CD14-positive monocyte (primary cell): ENCODE measurements at regions not wholly inside any gene's neighbourhood (a gene's known extent, or its start where the extent isn't known, plus 50 kb on each side); places are given as distances from the start of the nearest gene placed in this dataset.

Experiments used
- DNase-seq, 3 donors: peaks; one replicate each; pipeline ENCODE4 v3.0.0-alpha.2; 2011 to 2022
- H2AFZ ChIP-seq: 2 replicates; pipeline ENCODE4 v1.6.0; 2012; ENCODE audit warnings: mild to moderate bottlenecking, low read depth, low read length, inconsistent platforms; ENCODE audit not compliant: insufficient read depth, poor library complexity, severe bottlenecking
- H3K27ac ChIP-seq, 2 donors: 1 replicate in 1 of 2; 2 replicates in 1 of 2; pipeline ENCODE4 v1.5.1; 2012 to 2013; ENCODE audit warnings: low read length in 2 of 2, control low read depth in 1 of 2, inconsistent platforms in 1 of 2, low read depth in 1 of 2, mild to moderate bottlenecking in 1 of 2
- H3K27me3 ChIP-seq, 2 donors: one replicate each; pipeline versions ENCODE4 v1.6.0 to v1.6.1; 2011 to 2013; ENCODE audit warnings: low read length in 2 of 2; ENCODE audit not compliant: control insufficient read depth in 2 of 2, insufficient read depth in 2 of 2
- H3K36me3 ChIP-seq, 2 donors: replicated peaks in 1 of 2; 1 replicate in 1 of 2; 2 replicates in 1 of 2; pipeline versions ENCODE4 v1.5.1 to v1.6.1; 2012 to 2013; ENCODE audit warnings: low read length in 2 of 2, control low read depth in 1 of 2, inconsistent platforms in 1 of 2, mild to moderate bottlenecking in 1 of 2; ENCODE audit not compliant: insufficient read depth in 2 of 2, control insufficient read depth in 1 of 2
- H3K4me1 ChIP-seq, 2 donors: 1 replicate in 1 of 2; 2 replicates in 1 of 2; pipeline versions ENCODE4 v1.5.1 to v1.6.1; 2012 to 2013; ENCODE audit warnings: low read length in 2 of 2, control low read depth in 1 of 2, inconsistent platforms in 1 of 2, mild to moderate bottlenecking in 1 of 2, moderate library complexity in 1 of 2; ENCODE audit not compliant: insufficient read depth in 2 of 2, control insufficient read depth in 1 of 2
- H3K4me2 ChIP-seq: replicated peaks from 2 replicates; pipeline ENCODE3; 2012; ENCODE audit warnings: low read length, moderate library complexity, mild to moderate bottlenecking; ENCODE audit not compliant: poor library complexity, severe bottlenecking; ENCODE audit errors: extremely low read depth
- H3K4me3 ChIP-seq, 3 experiments: fragments of 200-600 bp in 1 of 3; sonication (generic) in 1 of 3; replicated peaks in 1 of 3; 1 replicate in 2 of 3; 2 replicates in 1 of 3; pipeline ENCODE4 v1.5.1; 2011 to 2013; ENCODE audit warnings: low read length in 3 of 3, mild to moderate bottlenecking in 3 of 3, control low read depth in 2 of 3, low read depth in 2 of 3, inconsistent platforms in 1 of 3, moderate library complexity in 1 of 3
- H3K79me2 ChIP-seq: 2 replicates; pipeline ENCODE4 v1.6.0; 2012; ENCODE audit warnings: mild to moderate bottlenecking, control low read depth, inconsistent platforms, low read length, moderate library complexity; ENCODE audit not compliant: insufficient read depth
- H3K9ac ChIP-seq: 2 replicates; pipeline ENCODE4 v1.6.0; 2017; ENCODE audit warnings: low read length, mild to moderate bottlenecking; ENCODE audit not compliant: insufficient read depth, poor library complexity, severe bottlenecking
- H3K9me3 ChIP-seq, 2 donors: replicated peaks in 1 of 2; 1 replicate in 1 of 2; 2 replicates in 1 of 2; pipeline versions ENCODE4 v1.5.1 to v1.6.1; 2012 to 2013; ENCODE audit warnings: low read length in 2 of 2, control low read depth in 1 of 2; ENCODE audit not compliant: control insufficient read depth in 1 of 2, insufficient read depth in 1 of 2
- H4K20me1 ChIP-seq: 2 replicates; pipeline ENCODE4 v1.6.0; 2012; ENCODE audit warnings: mild to moderate bottlenecking, low read length, control low read depth, moderate library complexity; ENCODE audit not compliant: insufficient read depth
- H3K27ac Mint-ChIP-seq, 7 donors: one replicate each; pipeline ENCODE4 v1.8.0; 2020; ENCODE audit warnings: mild to moderate bottlenecking in 7 of 7, mixed read lengths in 7 of 7, moderate library complexity in 6 of 7, inconsistent platforms in 2 of 7
- H3K27me3 Mint-ChIP-seq, 3 donors: one replicate each; pipeline ENCODE4 v1.8.0; 2021 to 2022; ENCODE audit warnings: low read depth in 3 of 3, mild to moderate bottlenecking in 3 of 3, mixed read lengths in 3 of 3, moderate library complexity in 3 of 3, inconsistent platforms in 1 of 3
- H3K36me3 Mint-ChIP-seq, 2 donors: one replicate each; pipeline ENCODE4 v1.8.0; 2020; ENCODE audit warnings: mixed read lengths in 2 of 2, inconsistent platforms in 1 of 2, mild to moderate bottlenecking in 1 of 2
- H3K4me1 Mint-ChIP-seq: one replicate; pipeline ENCODE4 v1.8.0; 2020; ENCODE audit warnings: mild to moderate bottlenecking, mixed read lengths
- H3K4me3 Mint-ChIP-seq, 2 donors: one replicate each; pipeline ENCODE4 v1.8.0; 2020; ENCODE audit warnings: mild to moderate bottlenecking in 2 of 2, mixed read lengths in 2 of 2, moderate library complexity in 1 of 2
- H3K9me3 Mint-ChIP-seq, 7 donors: one replicate each; pipeline ENCODE4 v1.8.0; 2020 to 2022; ENCODE audit warnings: mixed read lengths in 7 of 7, mild to moderate bottlenecking in 6 of 7, moderate library complexity in 6 of 7, inconsistent platforms in 2 of 7
- CTCF ChIP-seq: fragments of 200-600 bp; IDR thresholded peaks from one replicate; pipeline ENCODE4 v1.8.0; 2022; ENCODE audit warnings: antibody characterized with exemption, mild to moderate bottlenecking
- WGBS: methylation state at CpG from one replicate; pipeline ENCODE4 v1.1.5; 2013; ENCODE audit warnings: missing lambda C conversion rate; ENCODE audit not compliant: insufficient coverage; 5-methylcytosine and 5-hydroxymethylcytosine counted together
- intact Hi-C, 2 donors: fragments of 100-400 bp; cut with micrococcal nuclease; formaldehyde crosslinking; loops; one replicate each; pipeline versions ENCODE4 v1.15.0 to v1.15.1; 2023

- H3K36me3 ChIP-seq: no peaks in the 10 kb centered on the region
- Mint-ChIP-seq H3K27me3 (peaks cover 24 to 52% (median 26%) of the 10 kb centered on the region in 3 donors), H3K4me1 (peaks cover 5% of the 10 kb centered on the region), H3K36me3 (no peaks in the 10 kb centered on the region), H3K4me3 (no peak overlapping the region), H3K9me3 (peaks cover 0 to 2% (median 0%) of the 10 kb centered on the region in 7 donors), H3K27ac (no peak overlapping the region)
- no peak overlapping the region for H2AFZ ChIP-seq
- no peak overlapping the region for H3K4me2 ChIP-seq
- no CpG with 5 or more reads among the region's 3 CpGs for WGBS
- no peak overlapping the region for H3K9ac ChIP-seq
- no peak for TF ChIP-seq CTCF
- peaks cover 22 to 30% of the 10 kb centered on the region in 2 donors for H3K27me3 ChIP-seq
- H4K20me1 ChIP-seq: no peaks in the 10 kb centered on the region
- intact Hi-C loops: no loop called here
- no peaks in the 10 kb centered on the region for H3K79me2 ChIP-seq
- no peaks in the 10 kb centered on the region for H3K4me1 ChIP-seq
- H3K27ac ChIP-seq: no peak overlapping the region
- no peak overlapping the region for H3K4me3 ChIP-seq
- no peaks in the 10 kb centered on the region for H3K9me3 ChIP-seq
- DNase-seq: no peak
Observed at GRCh38 chr20:6866741-6867140, 99.3 kb downstream of the BMP2 start.

GRCh38 chr20:6868861-6869260, 101.4 kb downstream of the BMP2 start:
- H3K4me1 Mint-ChIP-seq: peaks cover 7% of the 10 kb centered on the region
- H3K27ac Mint-ChIP-seq: peak overlapping the region in 1 of 7 donors; percentile 36
- 0% methylated on average over 6 of the region's 7 CpGs for WGBS
- Histone ChIP-seq H3K27me3 (peaks cover 20 to 30% of the 10 kb centered on the region in 2 donors), H3K9ac (no peak overlapping the region), H3K79me2 (no peaks in the 10 kb centered on the region), H3K27ac (no peak overlapping the region), H3K9me3 (no peaks in the 10 kb centered on the region), H4K20me1 (no peaks in the 10 kb centered on the region), H3K4me2 (no peak overlapping the region), H3K4me3 (no peak overlapping the region), H3K4me1 (no peaks in the 10 kb centered on the region), H3K36me3 (no peaks in the 10 kb centered on the region), H2AFZ (no peak overlapping the region)
- no peak for TF ChIP-seq CTCF
- intact Hi-C loops: no loop called here
- no peak overlapping the region for H3K4me3 Mint-ChIP-seq
- H3K36me3 Mint-ChIP-seq: no peaks in the 10 kb centered on the region
- peaks cover 24 to 46% (median 24%) of the 10 kb centered on the region in 3 donors for H3K27me3 Mint-ChIP-seq
- DNase-seq: no peak
- no peaks in the 10 kb centered on the region for H3K9me3 Mint-ChIP-seq
